ENCODE measurements at regions not wholly inside any gene's neighbourhood (a gene's known extent, or its start where the extent isn't known, plus 50 kb on each side); places are given as distances from the start of the nearest gene placed in this dataset.

GRCh38 chr1:199512037-199512710 lies 515.3 kb upstream of the NR5A2 start:
- H3K36me3 ChIP-seq (ENCODE audit: insufficient read depth, low read length) = no peaks in the 10 kb centered on the region
- no peak overlapping the region for H2AFZ ChIP-seq (ENCODE audit: low read depth, low read length)
- H3K4me3 ChIP-seq (ENCODE audit: low read depth in 1 of 2, low read length in 2 of 2) = no peak overlapping the region
- no peak for TF ChIP-seq CTCF (IDR thresholded peaks at IDR 0.05; ENCODE audit: borderline replicate concordance, extremely low read depth, low read length, poor library complexity, severe bottlenecking)
- TF ChIP-seq EZH2 (IDR thresholded peaks at IDR 0.05; ENCODE audit: borderline replicate concordance, low read depth, low read length, severe bottlenecking) = no peak
- H3K27me3 ChIP-seq (ENCODE audit: insufficient read depth, low read length, poor library complexity) = no peaks in the 10 kb centered on the region
- no peak overlapping the region for H3K4me2 ChIP-seq (ENCODE audit: insufficient read depth, low read length)
- H3K27ac ChIP-seq (ENCODE audit: low read length) = no peak overlapping the region
- H3K9ac ChIP-seq (ENCODE audit: low read depth, low read length) = no peak overlapping the region
- no peaks in the 10 kb centered on the region for H3K79me2 ChIP-seq (ENCODE audit: insufficient read depth, low read length)
- H4K20me1 ChIP-seq (ENCODE audit: insufficient read depth, low read length) = no peaks in the 10 kb centered on the region
- H3K9me3 ChIP-seq (ENCODE audit: insufficient read depth, low read length, severe bottlenecking) = no peaks in the 10 kb centered on the region
- DNase-seq = peak; percentile 46
- peak; percentile 91 for ATAC-seq (ENCODE audit: insufficient read depth, low read depth)
- H3K4me1 ChIP-seq (ENCODE audit: insufficient read depth, low read length) = peaks cover 10% of the 10 kb centered on the region

- no peak for DNase-seq
- H3K4me1 ChIP-seq (ENCODE audit: insufficient read depth, low read length) = peaks cover 10% of the 10 kb centered on the region
- no peaks in the 10 kb centered on the region for H4K20me1 ChIP-seq (ENCODE audit: insufficient read depth, low read length)
- no peak overlapping the region for H3K4me3 ChIP-seq (ENCODE audit: low read depth in 1 of 2, low read length in 2 of 2)
- H2AFZ ChIP-seq (ENCODE audit: low read depth, low read length) = no peak overlapping the region
- H3K27ac ChIP-seq (ENCODE audit: low read length) = no peak overlapping the region
- no peaks in the 10 kb centered on the region for H3K9me3 ChIP-seq (ENCODE audit: insufficient read depth, low read length, severe bottlenecking)
- H3K9ac ChIP-seq (ENCODE audit: low read depth, low read length) = no peak overlapping the region
- no peak overlapping the region for H3K4me2 ChIP-seq (ENCODE audit: insufficient read depth, low read length)
- no peak for ATAC-seq (ENCODE audit: insufficient read depth, low read depth)
- no peaks in the 10 kb centered on the region for H3K79me2 ChIP-seq (ENCODE audit: insufficient read depth, low read length)
- TF ChIP-seq EZH2 (IDR thresholded peaks at IDR 0.05; ENCODE audit: borderline replicate concordance, low read depth, low read length, severe bottlenecking) (no peak), CTCF (IDR thresholded peaks at IDR 0.05; ENCODE audit: borderline replicate concordance, extremely low read depth, low read length, poor library complexity, severe bottlenecking) (no peak)
- no peaks in the 10 kb centered on the region for H3K27me3 ChIP-seq (ENCODE audit: insufficient read depth, low read length, poor library complexity)
- H3K36me3 ChIP-seq (ENCODE audit: insufficient read depth, low read length) = no peaks in the 10 kb centered on the region
Observed at GRCh38 chr1:199515261-199515660, 512.2 kb upstream of the NR5A2 start.

- no peak overlapping the region for H3K4me2 ChIP-seq (ENCODE audit: insufficient read depth, low read length)
- no peak for DNase-seq
- H2AFZ ChIP-seq (ENCODE audit: low read depth, low read length) = no peak overlapping the region
- TF ChIP-seq EZH2 (IDR thresholded peaks at IDR 0.05; ENCODE audit: borderline replicate concordance, low read depth, low read length, severe bottlenecking) = no peak
- no peak for TF ChIP-seq CTCF (IDR thresholded peaks at IDR 0.05; ENCODE audit: borderline replicate concordance, extremely low read depth, low read length, poor library complexity, severe bottlenecking)
- no peak overlapping the region for H3K9ac ChIP-seq (ENCODE audit: low read depth, low read length)
- H3K27ac ChIP-seq (ENCODE audit: low read length) = no peak overlapping the region
- H3K4me3 ChIP-seq (ENCODE audit: low read depth in 1 of 2, low read length in 2 of 2) = no peak overlapping the region
- no peaks in the 10 kb centered on the region for H4K20me1 ChIP-seq (ENCODE audit: insufficient read depth, low read length)
- no peaks in the 10 kb centered on the region for H3K79me2 ChIP-seq (ENCODE audit: insufficient read depth, low read length)
- H3K27me3 ChIP-seq (ENCODE audit: insufficient read depth, low read length, poor library complexity) = no peaks in the 10 kb centered on the region
- ATAC-seq (ENCODE audit: insufficient read depth, low read depth) = no peak
- no peaks in the 10 kb centered on the region for H3K36me3 ChIP-seq (ENCODE audit: insufficient read depth, low read length)
- no peaks in the 10 kb centered on the region for H3K4me1 ChIP-seq (ENCODE audit: insufficient read depth, low read length)
- H3K9me3 ChIP-seq (ENCODE audit: insufficient read depth, low read length, severe bottlenecking) = no peaks in the 10 kb centered on the region
Observed at GRCh38 chr1:199522338-199522737, 505.2 kb upstream of the NR5A2 start.

All from DND-41 (cell line).